PC-3 (cell line): ENCODE measurements at regions not wholly inside any gene's neighbourhood (a gene's known extent, or its start where the extent isn't known, plus 50 kb on each side); places are given as distances from the start of the nearest gene placed in this dataset.

Source experiments
- ATAC-seq: fragments of 200-7000 bp; cut with Tn5 transposase; 2 replicates; pipeline ENCODE4 v1.9.1; 2020; ENCODE audit warnings: mild to moderate bottlenecking, moderate library complexity
- BruUV-seq: library from RNA; stranded (reverse); fragments of 400-500 nt; replicated peaks from 2 replicates; lab custom pipeline; 2021; lab: Mats Ljungman, UMichigan
- CTCF ChIA-PET: fragments of 300-600 bp; sonication (Branson Sonifier 250); formaldehyde crosslinking; loops from one replicate; lab custom pipeline; 2022; ENCODE audit warnings: antibody characterized with exemption; lab: Charles Lee
- POLR2A ChIA-PET: fragments of 300-600 bp; sonication (Branson Sonifier 250); formaldehyde crosslinking; loops from one replicate; lab custom pipeline; 2022; ENCODE audit warnings: antibody characterized with exemption; ENCODE audit not compliant: unreplicated experiment; lab: Charles Lee
- DNase-seq: peaks from one replicate; pipeline ENCODE4 v3.0.0-alpha.2; 2015
- H2AFZ ChIP-seq: fragments of 300-600 bp; sonication (generic); 2 replicates; pipeline ENCODE4 v1.6.0; 2016; ENCODE audit warnings: antibody characterized with exemption, low read length
- H3F3A ChIP-seq: fragments of 300-600 bp; sonication (generic); one replicate; pipeline ENCODE4 v1.6.0; 2017; ENCODE audit warnings: antibody characterized with exemption, low read length, control low read depth, mild to moderate bottlenecking; ENCODE audit not compliant: unreplicated experiment
- H3K27ac ChIP-seq: fragments of 300-600 bp; sonication (generic); 2 replicates; pipeline ENCODE4 v1.5.1; 2016; ENCODE audit warnings: mild to moderate bottlenecking, low read length
- H3K27me3 ChIP-seq: fragments of 300-600 bp; sonication (generic); 2 replicates; pipeline ENCODE4 v1.6.1; 2016; ENCODE audit warnings: low read length, mixed read lengths
- H3K36me3 ChIP-seq: fragments of 300-600 bp; sonication (generic); 2 replicates; pipeline ENCODE4 v1.6.1; 2016; ENCODE audit warnings: low read depth, mixed run types, low read length, mixed read lengths
- H3K4me1 ChIP-seq: fragments of 300-600 bp; sonication (generic); 2 replicates; pipeline ENCODE4 v1.5.1; 2016; ENCODE audit warnings: low read length; ENCODE audit not compliant: insufficient read depth
- H3K4me2 ChIP-seq: fragments of 300-600 bp; sonication (generic); 2 replicates; pipeline ENCODE4 v1.6.0; 2016; ENCODE audit warnings: low read length
- H3K4me3 ChIP-seq: fragments of 300-600 bp; sonication (generic); 2 replicates; pipeline ENCODE4 v1.5.1; 2016; ENCODE audit warnings: mild to moderate bottlenecking, low read length, mixed read lengths
- H3K79me2 ChIP-seq: fragments of 300-600 bp; sonication (generic); 2 replicates; pipeline ENCODE4 v1.6.1; 2017; ENCODE audit warnings: low read length, mixed read lengths
- H3K9ac ChIP-seq: fragments of 300-600 bp; sonication (generic); 2 replicates; pipeline ENCODE4 v1.6.0; 2016; ENCODE audit warnings: mild to moderate bottlenecking, low read length
- H3K9me2 ChIP-seq: fragments of 300-600 bp; sonication (generic); replicated peaks from 2 replicates; pipeline ENCODE4 v1.6.1; 2016; ENCODE audit warnings: mixed run types, low read length, mixed read lengths
- H3K9me3 ChIP-seq: fragments of 300-600 bp; sonication (generic); 2 replicates; pipeline ENCODE4 v1.6.1; 2016; ENCODE audit warnings: low read length, mixed read lengths
- H4K20me1 ChIP-seq: fragments of 300-600 bp; sonication (generic); 2 replicates; pipeline ENCODE4 v1.6.1; 2016; ENCODE audit warnings: low read length, mixed read lengths
- EZH2 ChIP-seq: fragments of 300-600 bp; sonication (generic); IDR thresholded peaks from one replicate; pipeline ENCODE4 v1.6.1; 2017; ENCODE audit warnings: antibody characterized with exemption, mild to moderate bottlenecking, low read length; ENCODE audit not compliant: unreplicated experiment
- EZH2phosphoT487 ChIP-seq: fragments of 300-600 bp; sonication (generic); IDR thresholded peaks from 2 replicates; pipeline ENCODE4 v1.6.1; 2018; ENCODE audit warnings: mild to moderate bottlenecking, antibody characterized with exemption, low read length, borderline replicate concordance
- intact Hi-C: fragments of 100-400 bp; cut with micrococcal nuclease; formaldehyde crosslinking; loops from 2 replicates; pipeline ENCODE4 v1.9.0; 2023
- TF ChIP-seq, protein P1 (sequence below): fragments of 300-600 bp; sonication (generic); conservative IDR thresholded peaks from 2 replicates; pipeline ENCODE4 v1.5.1; 2017; ENCODE audit warnings: antibody characterized with exemption, low read depth, mild to moderate bottlenecking, low read length

DNA sequence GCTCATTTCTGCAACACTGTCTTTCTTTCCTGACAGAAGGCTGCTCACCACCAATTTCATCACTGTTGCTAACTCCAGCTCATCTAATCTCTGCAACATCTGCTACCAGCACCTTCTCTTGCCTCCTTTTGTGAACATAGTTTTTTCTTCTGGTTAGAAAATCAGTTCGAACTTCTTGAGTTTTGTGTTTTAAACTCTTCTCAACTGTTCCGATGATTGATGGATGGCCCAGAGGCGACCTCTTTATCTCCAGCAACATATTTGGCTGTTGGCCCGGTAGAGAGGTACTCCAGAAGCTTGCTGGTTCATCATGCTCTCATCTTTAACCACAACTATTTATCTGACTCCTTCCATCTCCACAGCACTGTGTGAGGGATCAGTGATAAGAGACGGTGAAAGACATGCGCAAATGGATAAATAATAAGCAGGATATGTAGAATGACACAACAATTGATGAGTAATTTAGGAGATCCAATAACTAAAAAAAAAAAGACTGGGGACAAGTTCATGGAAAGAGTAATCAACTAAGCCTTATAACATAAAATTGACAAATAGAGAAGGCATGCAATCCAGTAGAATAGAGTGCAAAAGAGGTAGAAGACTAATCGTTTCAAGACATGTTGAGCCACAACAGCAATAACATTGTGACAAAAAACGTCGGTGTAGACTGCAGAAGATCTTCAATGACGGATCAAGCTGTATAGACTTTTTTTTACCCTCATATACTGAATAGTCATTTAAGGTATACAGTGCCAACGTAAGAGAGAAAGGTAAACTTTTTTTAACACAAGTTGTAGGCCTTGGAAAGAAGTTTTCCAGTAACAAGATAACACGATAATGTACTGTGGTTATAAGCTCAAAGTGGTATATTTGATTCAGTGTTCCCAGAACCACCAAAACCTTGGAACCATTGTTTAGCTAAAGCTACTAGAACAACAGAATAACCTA, 152.2 kb downstream of the CRPPA start:
- Histone ChIP-seq H3K27ac (no peak overlapping the region), H3K9ac (no peak overlapping the region), H3K36me3 (no peaks in the 10 kb centered on the region), H3K4me1 (peaks cover 23% of the 10 kb centered on the region), H3K9me2 (no peaks in the 10 kb centered on the region), H3K4me2 (peak overlapping the region; percentile 14; the same call in 1 of the 2 replicates), H3K9me3 (no peaks in the 10 kb centered on the region), H3F3A (no peaks in the 10 kb centered on the region), H3K4me3 (no peak overlapping the region), H3K79me2 (no peaks in the 10 kb centered on the region), H2AFZ (no peak overlapping the region), H3K27me3 (no peaks in the 10 kb centered on the region), H4K20me1 (no peaks in the 10 kb centered on the region)
- ATAC-seq (peak; percentile 74), DNase-seq (peak; percentile 81)
- BruUV-seq: no TSS peak
- no peak for TF ChIP-seq EZH2phosphoT487
- TF ChIP-seq EZH2: no peak
- TF ChIP-seq, protein P1, sequence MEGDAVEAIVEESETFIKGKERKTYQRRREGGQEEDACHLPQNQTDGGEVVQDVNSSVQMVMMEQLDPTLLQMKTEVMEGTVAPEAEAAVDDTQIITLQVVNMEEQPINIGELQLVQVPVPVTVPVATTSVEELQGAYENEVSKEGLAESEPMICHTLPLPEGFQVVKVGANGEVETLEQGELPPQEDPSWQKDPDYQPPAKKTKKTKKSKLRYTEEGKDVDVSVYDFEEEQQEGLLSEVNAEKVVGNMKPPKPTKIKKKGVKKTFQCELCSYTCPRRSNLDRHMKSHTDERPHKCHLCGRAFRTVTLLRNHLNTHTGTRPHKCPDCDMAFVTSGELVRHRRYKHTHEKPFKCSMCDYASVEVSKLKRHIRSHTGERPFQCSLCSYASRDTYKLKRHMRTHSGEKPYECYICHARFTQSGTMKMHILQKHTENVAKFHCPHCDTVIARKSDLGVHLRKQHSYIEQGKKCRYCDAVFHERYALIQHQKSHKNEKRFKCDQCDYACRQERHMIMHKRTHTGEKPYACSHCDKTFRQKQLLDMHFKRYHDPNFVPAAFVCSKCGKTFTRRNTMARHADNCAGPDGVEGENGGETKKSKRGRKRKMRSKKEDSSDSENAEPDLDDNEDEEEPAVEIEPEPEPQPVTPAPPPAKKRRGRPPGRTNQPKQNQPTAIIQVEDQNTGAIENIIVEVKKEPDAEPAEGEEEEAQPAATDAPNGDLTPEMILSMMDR: no peak
- POLR2A ChIA-PET: no interaction called here
- CTCF ChIA-PET: no interaction called here
- intact Hi-C loops: no loop called here

DNA sequence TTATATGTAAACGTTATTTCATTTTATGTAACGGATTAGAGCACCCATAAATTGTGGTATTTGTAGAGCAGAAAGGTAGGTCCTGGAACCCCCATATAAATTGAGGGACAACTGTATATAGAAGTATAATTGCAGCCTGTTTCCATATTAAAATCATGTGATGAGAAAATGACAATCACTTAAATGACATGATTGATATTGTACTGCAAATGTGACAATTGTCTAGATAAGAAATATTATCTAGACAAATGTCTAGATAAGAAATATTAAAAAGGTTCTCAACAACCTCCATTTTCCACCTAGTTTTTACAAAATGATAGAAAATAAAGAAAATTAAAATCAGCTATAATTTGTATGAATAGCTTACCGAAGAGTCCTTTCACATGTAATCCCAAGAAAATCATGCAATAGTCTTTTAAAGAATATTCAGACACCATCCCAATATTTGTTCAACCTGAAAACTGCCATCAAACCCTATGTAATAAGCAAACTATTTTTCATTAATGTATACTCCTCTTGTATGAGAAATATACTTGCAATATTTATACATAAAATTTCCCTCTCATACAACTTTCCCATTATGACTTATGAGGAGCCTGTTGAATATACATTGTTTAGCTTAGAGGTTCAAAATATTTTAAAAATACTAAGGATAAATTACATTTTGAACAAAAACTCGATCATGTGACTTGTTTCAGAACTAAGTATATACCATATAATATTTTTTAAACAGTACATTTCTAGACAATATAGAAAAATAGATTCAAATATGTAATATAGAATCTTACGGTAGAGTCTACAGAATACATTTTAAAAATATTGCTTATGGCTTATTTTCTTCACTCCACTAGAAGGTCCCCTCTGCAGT, 153.2 kb downstream of the CRPPA start:
- H3K79me2 ChIP-seq: no peaks in the 10 kb centered on the region
- ChIA-PET POLR2A (no interaction called here), CTCF (no interaction called here)
- H3K4me2 ChIP-seq: no peak overlapping the region
- ATAC-seq: no peak
- H3K4me3 ChIP-seq: no peak overlapping the region
- no peaks in the 10 kb centered on the region for H4K20me1 ChIP-seq
- H3K27ac ChIP-seq: no peak overlapping the region
- no peaks in the 10 kb centered on the region for H3K9me3 ChIP-seq
- peaks cover 23% of the 10 kb centered on the region for H3K4me1 ChIP-seq
- no peak for DNase-seq
- H3K9me2 ChIP-seq: no peaks in the 10 kb centered on the region
- no peak overlapping the region for H3K9ac ChIP-seq
- no peak overlapping the region for H2AFZ ChIP-seq
- BruUV-seq: no TSS peak
- H3K27me3 ChIP-seq: no peaks in the 10 kb centered on the region
- no peak for TF ChIP-seq EZH2
- TF ChIP-seq, protein P1: no peak
- TF ChIP-seq EZH2phosphoT487: no peak
- no peaks in the 10 kb centered on the region for H3F3A ChIP-seq
- intact Hi-C loops: no loop called here
- H3K36me3 ChIP-seq: no peaks in the 10 kb centered on the region
